Amygdala (tissue), 56 donors: ENCODE measurements at regions not wholly inside any gene's neighbourhood (a gene's known extent, or its start where the extent isn't known, plus 50 kb on each side); places are given as distances from the start of the nearest gene placed in this dataset.

Experiments used
- DNase-seq, 56 donors: peaks; one replicate each; lab custom pipeline; 2025; lab: John Stamatoyannopoulos, UW

GRCh38 chr10:131695496-131696165, 205.2 kb upstream of the PPP2R2D start:
- no peak for DNase-seq

- no peak for DNase-seq
These were observed 203.2 kb upstream of the PPP2R2D start for GRCh38 chr10:131697476-131698128.

GRCh38 chr10:131698232-131698631, 202.6 kb upstream of the PPP2R2D start:
- no peak for DNase-seq

GRCh38 chr10:131698986-131699385, 201.8 kb upstream of the PPP2R2D start:
- no peak for DNase-seq

GRCh38 chr10:131700032-131700431, 200.8 kb upstream of the PPP2R2D start:
- DNase-seq: no peak

- DNase-seq: no peak
These were observed 200.3 kb upstream of the PPP2R2D start for GRCh38 chr10:131700506-131700905.

GRCh38 chr10:131701131-131701947, 199.5 kb upstream of the PPP2R2D start:
- no peak for DNase-seq

- no peak for DNase-seq
These were observed 198.1 kb upstream of the PPP2R2D start for GRCh38 chr10:131702531-131703356.

GRCh38 chr10:131703541-131703940, 197.3 kb upstream of the PPP2R2D start:
- DNase-seq: no peak

- DNase-seq: no peak
These were observed 196.9 kb upstream of the PPP2R2D start for GRCh38 chr10:131703941-131704340.

GRCh38 chr10:131706476-131706875, 194.3 kb upstream of the PPP2R2D start:
- no peak for DNase-seq

GRCh38 chr10:131706952-131707351, 193.9 kb upstream of the PPP2R2D start:
- no peak for DNase-seq

- DNase-seq: no peak
These were observed 192.5 kb upstream of the PPP2R2D start for GRCh38 chr10:131708225-131708880.

GRCh38 chr10:131710142-131710861, 190.5 kb upstream of the PPP2R2D start:
- DNase-seq: no peak

- no peak for DNase-seq
These were observed 178.7 kb upstream of the PPP2R2D start for GRCh38 chr10:131722121-131722520.

- DNase-seq: no peak
These were observed 178.1 kb upstream of the PPP2R2D start for GRCh38 chr10:131722525-131723264.

- DNase-seq: no peak
These were observed 177.3 kb upstream of the PPP2R2D start for GRCh38 chr10:131723297-131724168.

GRCh38 chr10:131724169-131724545, 176.7 kb upstream of the PPP2R2D start:
- DNase-seq: no peak
